WI38 (cell line): ENCODE measurements at regions not wholly inside any gene's neighbourhood (a gene's known extent, or its start where the extent isn't known, plus 50 kb on each side); places are given as distances from the start of the nearest gene placed in this dataset.

Source experiments
- H3K4me3 ChIP-seq: 2 replicates; pipeline ENCODE4 v1.5.1; 2011; ENCODE audit warnings: low read depth, mild to moderate bottlenecking, control low read depth, low read length
- CTCF ChIP-seq: IDR thresholded peaks from 2 replicates; pipeline ENCODE4 v1.5.1; 2012; ENCODE audit warnings: low read depth, mild to moderate bottlenecking, control low read depth, low read length

- no peak overlapping the region for H3K4me3 ChIP-seq
- no peak for TF ChIP-seq CTCF
Measured at GRCh38 chr3:30292192-30292893, 314.1 kb upstream of the TGFBR2 start.

- no peak overlapping the region for H3K4me3 ChIP-seq
- TF ChIP-seq CTCF: no peak
Measured at GRCh38 chr3:30293621-30294240, 312.7 kb upstream of the TGFBR2 start.

GRCh38 chr3:30294241-30294667 lies 312.1 kb upstream of the TGFBR2 start:
- TF ChIP-seq CTCF: no peak
- no peak overlapping the region for H3K4me3 ChIP-seq

GRCh38 chr3:30297112-30297511 lies 309.3 kb upstream of the TGFBR2 start:
- TF ChIP-seq CTCF: no peak
- H3K4me3 ChIP-seq: no peak overlapping the region

GRCh38 chr3:30299674-30300385 lies 306.6 kb upstream of the TGFBR2 start:
- H3K4me3 ChIP-seq: no peak overlapping the region
- TF ChIP-seq CTCF: no peak

- TF ChIP-seq CTCF: no peak
- H3K4me3 ChIP-seq: no peak overlapping the region
Measured at GRCh38 chr3:30300809-30301208, 305.6 kb upstream of the TGFBR2 start.

- no peak for TF ChIP-seq CTCF
- no peak overlapping the region for H3K4me3 ChIP-seq
Measured at GRCh38 chr3:30302027-30302426, 304.4 kb upstream of the TGFBR2 start.
